Brain microvascular endothelial cell (primary cell): ENCODE measurements at regions not wholly inside any gene's neighbourhood (a gene's known extent, or its start where the extent isn't known, plus 50 kb on each side); places are given as distances from the start of the nearest gene placed in this dataset.

Experiments
- DNase-seq: peaks from one replicate; pipeline ENCODE4 v3.0.0-alpha.2; 2020
- H3K27ac ChIP-seq: fragments of 250-450 bp; sonication (Bioruptor Pico); 2 replicates; pipeline ENCODE4 v1.5.1; 2020; ENCODE audit warnings: mild to moderate bottlenecking, moderate library complexity
- H3K27me3 ChIP-seq: fragments of 250-450 bp; sonication (Bioruptor Pico); replicated peaks from 2 replicates; pipeline ENCODE4 v1.5.1; 2020; ENCODE audit warnings: mild to moderate bottlenecking
- H3K36me3 ChIP-seq: fragments of 250-450 bp; sonication (Bioruptor Pico); replicated peaks from 2 replicates; pipeline ENCODE4 v1.5.1; 2020; ENCODE audit warnings: mild to moderate bottlenecking
- H3K4me3 ChIP-seq: 2 replicates; pipeline ENCODE4 v1.5.1; 2011; ENCODE audit warnings: low read depth, mild to moderate bottlenecking, control low read depth, low read length, moderate library complexity
- in situ Hi-C: cut with HindIII; loops from 2 replicates; pipeline ENCODE4 v1.10.0; 2017; ENCODE audit warnings: low sequenced_read_pairs, low pct_ligation_motif_present
- TF ChIP-seq, protein P1 (sequence below): IDR thresholded peaks from 2 replicates; pipeline ENCODE4 v1.5.1; 2011; ENCODE audit warnings: low read depth, mild to moderate bottlenecking, moderate library complexity, low read length, control low read depth, inconsistent platforms; ENCODE audit errors: missing control alignments

DNA sequence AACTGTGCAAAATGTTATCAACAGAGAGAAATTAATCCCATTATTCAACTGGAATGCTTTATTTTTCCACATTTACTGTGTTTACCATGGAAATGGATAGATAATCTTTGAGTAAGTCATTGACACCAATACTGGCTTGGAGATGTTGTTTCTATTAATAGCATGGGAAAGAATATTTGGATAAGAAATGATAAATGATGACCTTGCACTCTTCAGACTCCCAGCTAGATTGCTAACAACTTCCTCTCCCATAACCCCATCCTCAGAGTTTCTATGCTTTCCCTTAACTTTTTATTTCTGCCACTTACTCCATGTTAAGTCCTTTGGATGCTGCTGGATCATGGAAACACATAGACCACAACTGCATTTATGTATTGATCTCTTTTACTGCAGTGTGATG lies 182.5 kb downstream of the FNDC1 start:
- TF ChIP-seq, protein P1, sequence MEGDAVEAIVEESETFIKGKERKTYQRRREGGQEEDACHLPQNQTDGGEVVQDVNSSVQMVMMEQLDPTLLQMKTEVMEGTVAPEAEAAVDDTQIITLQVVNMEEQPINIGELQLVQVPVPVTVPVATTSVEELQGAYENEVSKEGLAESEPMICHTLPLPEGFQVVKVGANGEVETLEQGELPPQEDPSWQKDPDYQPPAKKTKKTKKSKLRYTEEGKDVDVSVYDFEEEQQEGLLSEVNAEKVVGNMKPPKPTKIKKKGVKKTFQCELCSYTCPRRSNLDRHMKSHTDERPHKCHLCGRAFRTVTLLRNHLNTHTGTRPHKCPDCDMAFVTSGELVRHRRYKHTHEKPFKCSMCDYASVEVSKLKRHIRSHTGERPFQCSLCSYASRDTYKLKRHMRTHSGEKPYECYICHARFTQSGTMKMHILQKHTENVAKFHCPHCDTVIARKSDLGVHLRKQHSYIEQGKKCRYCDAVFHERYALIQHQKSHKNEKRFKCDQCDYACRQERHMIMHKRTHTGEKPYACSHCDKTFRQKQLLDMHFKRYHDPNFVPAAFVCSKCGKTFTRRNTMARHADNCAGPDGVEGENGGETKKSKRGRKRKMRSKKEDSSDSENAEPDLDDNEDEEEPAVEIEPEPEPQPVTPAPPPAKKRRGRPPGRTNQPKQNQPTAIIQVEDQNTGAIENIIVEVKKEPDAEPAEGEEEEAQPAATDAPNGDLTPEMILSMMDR, result no peak
- in situ Hi-C loops, result no loop called here

DNA sequence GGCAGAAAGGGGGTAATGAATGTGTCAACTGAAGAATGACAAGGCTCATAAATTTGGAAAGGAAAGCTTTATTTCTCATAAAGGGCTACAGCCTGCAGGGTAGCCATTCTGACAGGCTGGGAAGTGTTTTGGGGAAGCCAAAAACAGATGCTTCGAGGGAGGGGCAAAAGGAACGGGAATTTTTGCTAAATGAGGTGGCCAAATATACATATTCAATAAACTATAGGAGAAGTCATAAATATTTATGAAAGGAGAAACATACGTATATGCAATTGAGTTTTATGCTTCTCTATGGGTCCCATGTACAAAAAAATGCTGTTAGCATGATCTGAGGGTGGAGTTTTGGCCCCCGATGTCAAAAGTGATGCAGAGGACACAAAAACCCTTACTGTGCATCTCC lies 180.7 kb downstream of the FNDC1 start:
- no peaks in the 10 kb centered on the region for H3K36me3 ChIP-seq
- in situ Hi-C loops, result no loop called here
- TF ChIP-seq, protein P1, result no peak

More for the DNA sequence above, 182.5 kb downstream of the FNDC1 start:
- no peak for DNase-seq
- no peaks in the 10 kb centered on the region for H3K36me3 ChIP-seq
- no peak overlapping the region for H3K27ac ChIP-seq
- H3K27me3 ChIP-seq, result no peaks in the 10 kb centered on the region
- H3K4me3 ChIP-seq, result no peak overlapping the region

DNA sequence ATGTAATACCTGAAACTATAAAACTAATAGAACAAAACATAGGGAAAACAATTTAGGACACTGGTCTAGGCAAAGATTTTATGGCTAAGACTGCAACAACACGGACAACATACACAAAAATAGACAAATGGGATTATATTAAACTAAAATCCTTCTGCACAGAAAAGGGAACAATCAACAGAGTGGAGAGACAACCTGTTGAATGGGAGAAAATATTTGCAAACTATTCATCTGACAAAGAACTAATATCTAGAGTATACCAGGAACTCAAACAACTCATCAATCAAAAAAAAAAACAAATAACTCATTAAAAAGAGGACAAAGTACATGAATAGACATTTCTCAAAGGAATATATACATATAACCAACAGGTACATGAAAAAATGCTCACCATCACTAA lies 174.5 kb downstream of the FNDC1 start:
- H3K27me3 ChIP-seq, result no peaks in the 10 kb centered on the region
- H3K4me3 ChIP-seq, result no peak overlapping the region
- no peak overlapping the region for H3K27ac ChIP-seq
- in situ Hi-C loops, result no loop called here
- TF ChIP-seq, protein P1, result no peak
- H3K36me3 ChIP-seq, result no peaks in the 10 kb centered on the region
- DNase-seq, result no peak

More for the DNA sequence above, 180.7 kb downstream of the FNDC1 start:
- no peak overlapping the region for H3K27ac ChIP-seq
- no peak overlapping the region for H3K4me3 ChIP-seq
- no peaks in the 10 kb centered on the region for H3K27me3 ChIP-seq
- no peak for DNase-seq

DNA sequence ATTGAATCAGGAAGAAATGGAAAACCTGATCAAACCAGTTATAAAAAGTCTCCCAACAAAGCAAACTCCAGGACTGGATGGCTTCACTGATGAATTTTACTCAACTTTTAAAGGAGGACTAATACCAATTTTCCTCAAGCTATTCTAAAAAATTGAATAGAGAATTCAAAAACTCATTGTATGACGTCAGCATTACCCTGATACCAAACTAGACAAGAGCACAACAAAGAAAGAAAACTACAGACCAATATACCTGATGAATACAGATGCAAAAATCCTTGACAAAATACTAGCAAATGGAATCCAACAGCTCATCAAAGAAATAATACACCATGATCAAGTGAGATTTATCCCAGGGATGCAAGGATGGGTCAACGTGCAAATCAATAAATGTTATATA lies 172.9 kb downstream of the FNDC1 start:
- no peaks in the 10 kb centered on the region for H3K27me3 ChIP-seq
- TF ChIP-seq, protein P1, result no peak
- H3K36me3 ChIP-seq, result no peaks in the 10 kb centered on the region
- in situ Hi-C loops, result no loop called here
- DNase-seq, result no peak
- H3K27ac ChIP-seq, result no peak overlapping the region
- H3K4me3 ChIP-seq, result no peak overlapping the region

DNA sequence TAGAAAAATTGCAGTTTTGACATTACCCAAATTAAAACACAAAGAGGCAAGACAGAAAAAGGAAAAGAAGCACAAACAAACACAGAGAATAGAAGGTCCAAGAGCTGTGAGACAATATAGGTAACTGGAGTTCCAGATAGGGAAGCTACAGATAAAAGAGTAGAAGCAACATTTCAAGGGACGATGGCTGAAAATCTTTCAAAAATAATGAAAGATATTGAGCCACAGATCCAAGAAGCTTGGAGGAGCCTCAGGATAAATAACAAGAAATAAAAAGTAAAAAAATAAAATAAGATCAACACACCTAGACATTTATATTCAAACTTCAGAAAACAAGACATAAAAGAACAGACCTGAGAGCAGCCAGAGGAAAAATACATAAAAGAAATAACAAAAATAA lies 164.9 kb downstream of the FNDC1 start:
- H3K36me3 ChIP-seq, result no peaks in the 10 kb centered on the region
- in situ Hi-C loops, result no loop called here
- H3K27me3 ChIP-seq, result no peaks in the 10 kb centered on the region
- no peak overlapping the region for H3K4me3 ChIP-seq
- H3K27ac ChIP-seq, result no peak overlapping the region
- TF ChIP-seq, protein P1, result no peak
- no peak for DNase-seq

DNA sequence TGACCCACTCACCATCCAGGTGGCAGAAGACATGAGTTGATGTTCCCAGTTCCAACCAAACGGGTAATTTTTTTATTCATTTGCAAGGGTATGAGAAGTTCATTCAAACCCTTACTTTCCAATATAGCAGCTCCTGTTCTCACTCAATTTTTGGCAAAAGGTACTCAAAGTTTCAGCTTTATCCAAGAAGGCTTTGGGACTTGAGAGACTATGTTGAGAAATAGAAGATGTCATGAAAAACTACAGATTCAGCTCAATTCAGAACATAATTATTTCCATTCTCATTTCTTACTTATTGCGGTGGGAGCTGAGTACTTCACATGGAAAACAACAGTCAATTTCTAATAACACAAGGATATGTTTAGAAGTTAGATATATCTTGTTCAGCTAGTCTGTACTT lies 162.3 kb downstream of the FNDC1 start:
- no peak for DNase-seq
- in situ Hi-C loops, result no loop called here
- H3K36me3 ChIP-seq, result no peaks in the 10 kb centered on the region
- TF ChIP-seq, protein P1, result no peak
- no peaks in the 10 kb centered on the region for H3K27me3 ChIP-seq
- H3K4me3 ChIP-seq, result no peak overlapping the region
- no peak overlapping the region for H3K27ac ChIP-seq
